ENCODE measurements at regions not wholly inside any gene's neighbourhood (a gene's known extent, or its start where the extent isn't known, plus 50 kb on each side); places are given as distances from the start of the nearest gene placed in this dataset.

- no peaks in the 10 kb centered on the region for H3K4me1 ChIP-seq
- FAIRE-seq: no peak
- TF ChIP-seq CTCF (IDR thresholded peaks at IDR 0.05): no peak
Measured at GRCh38 chr15:93176065-93176464, 87.1 kb upstream of the RGMA start.

GRCh38 chr15:93174836-93175235 is 85.8 kb upstream of the RGMA start:
- no peak for TF ChIP-seq CTCF (IDR thresholded peaks at IDR 0.05)
- no peak for ATAC-seq
- Histone ChIP-seq H3K27ac (no peak overlapping the region), H3K4me1 (no peaks in the 10 kb centered on the region), H3K36me3 (no peaks in the 10 kb centered on the region), H3K27me3 (no peaks in the 10 kb centered on the region), H3K9me3 (no peaks in the 10 kb centered on the region), H3K4me3 (no peak overlapping the region)
- no peak for DNase-seq
- FAIRE-seq: no peak
- 78 to 80% methylated on average over 2 of the region's 2 CpGs for WGBS, 2 donors
- intact Hi-C loops (cut with DNase I): no loop called here

More at GRCh38 chr15:93176065-93176464, 87.1 kb upstream of the RGMA start:
- Histone ChIP-seq H3K27me3 (no peaks in the 10 kb centered on the region), H3K9me3 (no peaks in the 10 kb centered on the region), H3K27ac (no peak overlapping the region), H3K4me3 (no peak overlapping the region), H3K36me3 (no peaks in the 10 kb centered on the region)
- intact Hi-C loops (cut with DNase I): no loop called here
- 73 to 77% methylated on average over 4 of the region's 4 CpGs for WGBS, 2 donors
- DNase-seq: no peak
- no peak for ATAC-seq

DNA sequence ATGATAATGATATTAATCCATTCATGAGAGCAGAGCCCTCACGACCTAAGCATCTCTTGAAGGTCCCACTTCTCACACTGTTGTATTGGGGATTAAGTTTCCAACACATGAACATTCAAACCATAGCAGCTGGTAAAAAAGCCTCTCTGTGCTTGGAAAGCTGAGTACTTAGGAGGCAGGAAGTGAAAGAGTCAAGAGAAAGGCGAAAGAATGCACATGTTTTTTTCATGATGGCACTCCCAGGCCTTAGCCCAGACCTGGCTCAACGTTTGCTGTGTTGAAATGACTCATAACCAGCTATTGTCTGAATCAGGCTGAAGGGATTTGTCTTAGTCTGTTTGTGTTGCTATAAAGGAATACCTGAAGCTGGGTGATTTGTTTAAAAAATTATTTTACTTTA is 84.4 kb upstream of the RGMA start:
- ATAC-seq: no peak
- WGBS, 2 donors: 78 to 85% methylated on average over 3 of the region's 3 CpGs
- H3K4me3 ChIP-seq: no peak overlapping the region
- H3K27ac ChIP-seq: no peak overlapping the region
- no peaks in the 10 kb centered on the region for H3K36me3 ChIP-seq
- FAIRE-seq: no peak
- H3K27me3 ChIP-seq: no peaks in the 10 kb centered on the region
- intact Hi-C loops (cut with DNase I): no loop called here
- no peak for DNase-seq
- no peaks in the 10 kb centered on the region for H3K9me3 ChIP-seq
- no peaks in the 10 kb centered on the region for H3K4me1 ChIP-seq
- no peak for TF ChIP-seq CTCF (IDR thresholded peaks at IDR 0.05)

DNA sequence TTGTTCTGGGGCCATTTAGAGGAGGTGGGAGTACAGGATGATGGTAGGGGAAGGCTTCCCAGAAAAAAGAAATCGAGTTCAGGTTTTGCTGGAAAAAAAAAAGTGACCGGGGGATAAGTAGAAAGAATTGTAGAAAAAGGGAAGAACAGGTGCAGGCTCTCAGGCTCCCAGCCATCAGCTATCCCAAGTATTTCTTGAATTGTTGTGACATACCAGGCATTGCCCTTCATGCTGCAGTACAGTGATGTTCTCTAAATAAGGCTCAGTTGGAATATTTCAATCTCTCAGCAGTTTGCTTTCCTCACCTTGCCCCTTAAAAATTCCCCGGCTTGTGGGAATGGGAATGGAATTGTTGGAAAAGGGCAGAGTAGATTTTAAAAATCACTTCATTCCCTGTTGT is 82.5 kb upstream of the RGMA start:
- Histone ChIP-seq H3K27me3 (no peaks in the 10 kb centered on the region), H3K9me3 (no peaks in the 10 kb centered on the region), H3K36me3 (no peaks in the 10 kb centered on the region), H3K4me1 (no peaks in the 10 kb centered on the region), H3K4me3 (no peak overlapping the region), H3K27ac (no peak overlapping the region)
- FAIRE-seq (no peak), DNase-seq (no peak), ATAC-seq (no peak)
- no peak for TF ChIP-seq CTCF (IDR thresholded peaks at IDR 0.05)
- intact Hi-C loops (cut with DNase I): no loop called here
- WGBS, 2 donors: 75 to 80% methylated on average over 3 of the region's 3 CpGs

GRCh38 chr15:93170329-93170728 is 81.3 kb upstream of the RGMA start:
- intact Hi-C loops (cut with DNase I): no loop called here
- Histone ChIP-seq H3K27ac (no peak overlapping the region), H3K4me3 (no peak overlapping the region), H3K27me3 (no peaks in the 10 kb centered on the region), H3K4me1 (no peaks in the 10 kb centered on the region), H3K36me3 (no peaks in the 10 kb centered on the region), H3K9me3 (no peaks in the 10 kb centered on the region)
- DNase-seq (no peak), FAIRE-seq (no peak), ATAC-seq (no peak)
- 73 to 80% methylated on average over 6 of the region's 6 CpGs for WGBS, 2 donors
- TF ChIP-seq CTCF (IDR thresholded peaks at IDR 0.05): no peak
